ENCODE measurements at regions not wholly inside any gene's neighbourhood (a gene's known extent, or its start where the extent isn't known, plus 50 kb on each side); places are given as distances from the start of the nearest gene placed in this dataset.

- ChIA-PET POLR2A (no interaction called here), CTCF (interaction anchor here (0.7 kb wide), 1 partner anchor 42 kb away, joined by 6 read pairs; no protein-coding TSS in a partner anchor)
- no peaks in the 10 kb centered on the region for H3K9me3 ChIP-seq (ENCODE audit: control insufficient read depth, insufficient read depth, low read depth, low read length)
- TF ChIP-seq IKZF3 (tag by site-specific recombination; IDR thresholded peaks at IDR 0.05): no peak
- H3K4me1 ChIP-seq (ENCODE audit: control insufficient read depth, insufficient read depth, low read length): no peaks in the 10 kb centered on the region
- no peak overlapping the region for H3K4me3 ChIP-seq (ENCODE audit: low read depth, low read length)
- H3K27ac ChIP-seq (ENCODE audit: extremely low read depth, low read depth, low read length): no peak overlapping the region
- no peaks in the 10 kb centered on the region for H3K36me3 ChIP-seq (ENCODE audit: control insufficient read depth in 2 of 2, insufficient read depth in 1 of 2, low read length in 2 of 2)
These were observed 1066.7 kb upstream of the ATXN8OS start for GRCh38 chr13:69040898-69041297.

GRCh38 chr13:69035771-69036170, 1071.9 kb upstream of the ATXN8OS start:
- no peaks in the 10 kb centered on the region for H3K9me3 ChIP-seq (ENCODE audit: control insufficient read depth, insufficient read depth, low read depth, low read length)
- peak; percentile 67 for TF ChIP-seq ZNF366 (tag by site-specific recombination; conservative IDR thresholded peaks at IDR 0.05)
- TF ChIP-seq ZNF791 (tag by site-specific recombination; IDR thresholded peaks at IDR 0.05): no peak
- no peak overlapping the region for H3K27ac ChIP-seq (ENCODE audit: extremely low read depth, low read depth, low read length)
- POLR2A ChIA-PET: no interaction called here
- CTCF ChIA-PET: no interaction called here
- H3K36me3 ChIP-seq (ENCODE audit: control insufficient read depth in 2 of 2, insufficient read depth in 1 of 2, low read length in 2 of 2): no peaks in the 10 kb centered on the region
- H3K4me3 ChIP-seq (ENCODE audit: low read depth, low read length): no peak overlapping the region
- H3K4me1 ChIP-seq (ENCODE audit: control insufficient read depth, insufficient read depth, low read length): no peaks in the 10 kb centered on the region

- CTCF ChIA-PET: no interaction called here
- H3K27ac ChIP-seq (ENCODE audit: extremely low read depth, low read depth, low read length): no peak overlapping the region
- POLR2A ChIA-PET: no interaction called here
These were observed 1078.7 kb upstream of the ATXN8OS start for GRCh38 chr13:69028936-69029335.

More at GRCh38 chr13:69028936-69029335, 1078.7 kb upstream of the ATXN8OS start:
- Histone ChIP-seq H3K4me3 (ENCODE audit: low read depth, low read length) (no peak overlapping the region), H3K9me3 (ENCODE audit: control insufficient read depth, insufficient read depth, low read depth, low read length) (no peaks in the 10 kb centered on the region), H3K36me3 (ENCODE audit: control insufficient read depth in 2 of 2, insufficient read depth in 1 of 2, low read length in 2 of 2) (no peaks in the 10 kb centered on the region), H3K4me1 (ENCODE audit: control insufficient read depth, insufficient read depth, low read length) (no peaks in the 10 kb centered on the region)
- TF ChIP-seq ZBTB10 (tag by site-specific recombination; IDR thresholded peaks at IDR 0.05) (no peak), ZBTB48 (tag by site-specific recombination; IDR thresholded peaks at IDR 0.05) (no peak), KLF10 (tag by site-specific recombination; IDR thresholded peaks at IDR 0.05) (no peak), KLF7 (tag by site-specific recombination; IDR thresholded peaks at IDR 0.05; ENCODE audit: borderline replicate concordance) (no peak), ZNF302 (tag by site-specific recombination; IDR thresholded peaks at IDR 0.05; ENCODE audit: low read depth) (no peak), ZNF10 (tag by site-specific recombination; IDR thresholded peaks at IDR 0.05) (no peak), ZNF18 (tag by site-specific recombination; IDR thresholded peaks at IDR 0.05) (no peak), ZNF654 (tag by site-specific recombination; IDR thresholded peaks at IDR 0.05; ENCODE audit: low read depth) (no peak), ZNF148 (tag by site-specific recombination; IDR thresholded peaks at IDR 0.05; ENCODE audit: borderline replicate concordance) (no peak), ZNF585B (tag by site-specific recombination; IDR thresholded peaks at IDR 0.05) (no peak), ZNF280D (tag by site-specific recombination; IDR thresholded peaks at IDR 0.05) (no peak), ZNF549 (tag by site-specific recombination; IDR thresholded peaks at IDR 0.05) (no peak), ZSCAN30 (tag by site-specific recombination; IDR thresholded peaks at IDR 0.05) (no peak), ZNF626 (tag by site-specific recombination; IDR thresholded peaks at IDR 0.05) (no peak), ZNF266 (tag by site-specific recombination; IDR thresholded peaks at IDR 0.05; ENCODE audit: low read depth) (no peak), ZNF324 (tag by site-specific recombination; IDR thresholded peaks at IDR 0.05) (no peak)
